Adrenal gland (tissue), 5 donors: ENCODE measurements at regions not wholly inside any gene's neighbourhood (a gene's known extent, or its start where the extent isn't known, plus 50 kb on each side); places are given as distances from the start of the nearest gene placed in this dataset.
"Not testable (repeated sequence)": the region's sequence is repeated elsewhere in the genome, so short reads cannot be mapped to it uniquely, and the experiment has no call there.

Experiments used
- POLR2A ChIP-seq, 2 donors: fragments of 450-650 bp; IDR thresholded peaks; one replicate each; pipeline ENCODE4 v1.6.1; 2017; ENCODE audit warnings: antibody characterized with exemption in 2 of 2, mild to moderate bottlenecking in 2 of 2, moderate library complexity in 1 of 2
- TF ChIP-seq, protein P1 (sequence below), 6 experiments: fragments of 450-650 bp in 4 of 6; fragments of 200-600 bp in 2 of 6; sonication (generic) in 1 of 6; IDR thresholded peaks; 1 replicate in 5 of 6; 2 replicates in 1 of 6; pipeline versions ENCODE4 v1.5.1 to v1.8.0; 2016 to 2021; ENCODE audit warnings: antibody characterized with exemption in 6 of 6, mild to moderate bottlenecking in 2 of 6, moderate library complexity in 1 of 6
- donor health status: DM: no; HTN: no; CAD: no.

- TF ChIP-seq, protein P1, sequence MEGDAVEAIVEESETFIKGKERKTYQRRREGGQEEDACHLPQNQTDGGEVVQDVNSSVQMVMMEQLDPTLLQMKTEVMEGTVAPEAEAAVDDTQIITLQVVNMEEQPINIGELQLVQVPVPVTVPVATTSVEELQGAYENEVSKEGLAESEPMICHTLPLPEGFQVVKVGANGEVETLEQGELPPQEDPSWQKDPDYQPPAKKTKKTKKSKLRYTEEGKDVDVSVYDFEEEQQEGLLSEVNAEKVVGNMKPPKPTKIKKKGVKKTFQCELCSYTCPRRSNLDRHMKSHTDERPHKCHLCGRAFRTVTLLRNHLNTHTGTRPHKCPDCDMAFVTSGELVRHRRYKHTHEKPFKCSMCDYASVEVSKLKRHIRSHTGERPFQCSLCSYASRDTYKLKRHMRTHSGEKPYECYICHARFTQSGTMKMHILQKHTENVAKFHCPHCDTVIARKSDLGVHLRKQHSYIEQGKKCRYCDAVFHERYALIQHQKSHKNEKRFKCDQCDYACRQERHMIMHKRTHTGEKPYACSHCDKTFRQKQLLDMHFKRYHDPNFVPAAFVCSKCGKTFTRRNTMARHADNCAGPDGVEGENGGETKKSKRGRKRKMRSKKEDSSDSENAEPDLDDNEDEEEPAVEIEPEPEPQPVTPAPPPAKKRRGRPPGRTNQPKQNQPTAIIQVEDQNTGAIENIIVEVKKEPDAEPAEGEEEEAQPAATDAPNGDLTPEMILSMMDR (IDR thresholded peaks at IDR 0.05), result not testable (repeated sequence)
- not testable (repeated sequence) for TF ChIP-seq POLR2A (IDR thresholded peaks at IDR 0.05)
Observed at GRCh38 chr9:110020216-110020615, 187.7 kb downstream of the C9orf152 start.
